GM23248 (cell line): ENCODE measurements at regions not wholly inside any gene's neighbourhood (a gene's known extent, or its start where the extent isn't known, plus 50 kb on each side); places are given as distances from the start of the nearest gene placed in this dataset.

Source experiments
- DNase-seq: peaks from one replicate; pipeline ENCODE4 v3.0.0-alpha.2; 2015
- H2AFZ ChIP-seq: fragments of 200-600 bp; sonication (generic); 2 replicates; pipeline ENCODE4 v1.6.1; 2016; ENCODE audit warnings: antibody characterized with exemption
- H3F3A ChIP-seq: fragments of 200-600 bp; sonication (generic); 2 replicates; pipeline ENCODE4 v1.6.1; 2016; ENCODE audit warnings: mild to moderate bottlenecking, antibody characterized with exemption, mixed run types; ENCODE audit not compliant: insufficient read depth
- H3K27ac ChIP-seq: fragments of 200-600 bp; sonication (generic); 2 replicates; pipeline ENCODE4 v1.5.1; 2016; ENCODE audit warnings: mild to moderate bottlenecking
- H3K27me3 ChIP-seq: fragments of 200-600 bp; sonication (generic); replicated peaks from 2 replicates; pipeline ENCODE4 v1.6.1; 2016; ENCODE audit warnings: mild to moderate bottlenecking; ENCODE audit not compliant: insufficient read depth
- H3K36me3 ChIP-seq: fragments of 200-600 bp; sonication (generic); 2 replicates; pipeline ENCODE4 v1.6.1; 2016; ENCODE audit warnings: low read depth, mild to moderate bottlenecking
- H3K4me1 ChIP-seq: fragments of 200-600 bp; sonication (generic); 2 replicates; pipeline ENCODE4 v1.6.1; 2016; ENCODE audit warnings: mild to moderate bottlenecking; ENCODE audit not compliant: insufficient read depth
- H3K4me2 ChIP-seq: fragments of 200-600 bp; sonication (generic); one replicate; pipeline ENCODE4 v1.6.1; 2016; ENCODE audit warnings: mild to moderate bottlenecking; ENCODE audit not compliant: unreplicated experiment
- H3K4me3 ChIP-seq: fragments of 200-600 bp; sonication (generic); 2 replicates; pipeline ENCODE4 v1.5.1; 2016; ENCODE audit warnings: mild to moderate bottlenecking
- H3K79me2 ChIP-seq: fragments of 200-600 bp; sonication (generic); 2 replicates; pipeline ENCODE4 v1.6.1; 2016; ENCODE audit warnings: mild to moderate bottlenecking; ENCODE audit not compliant: insufficient read depth
- H3K9ac ChIP-seq: fragments of 200-600 bp; sonication (generic); 2 replicates; pipeline ENCODE4 v1.6.1; 2016; ENCODE audit warnings: mild to moderate bottlenecking
- H3K9me2 ChIP-seq: fragments of 200-600 bp; sonication (generic); 2 replicates; pipeline ENCODE4 v1.6.1; 2016; ENCODE audit warnings: mixed run types, mild to moderate bottlenecking, moderate library complexity; ENCODE audit not compliant: insufficient read depth
- H3K9me3 ChIP-seq: fragments of 200-600 bp; sonication (generic); one replicate; pipeline ENCODE4 v1.6.1; 2017; ENCODE audit warnings: low read depth
- H4K20me1 ChIP-seq: fragments of 200-600 bp; sonication (generic); 2 replicates; pipeline ENCODE4 v1.6.0; 2016; ENCODE audit not compliant: insufficient read depth
- EZH2 ChIP-seq: fragments of 200-600 bp; sonication (generic); IDR thresholded peaks from 2 replicates; pipeline ENCODE4 v1.6.1; 2018; ENCODE audit warnings: antibody characterized with exemption, mild to moderate bottlenecking; ENCODE audit not compliant: insufficient read depth, poor library complexity, severe bottlenecking
- EZH2phosphoT487 ChIP-seq: fragments of 200-600 bp; sonication (generic); IDR thresholded peaks from 2 replicates; pipeline ENCODE4 v1.6.1; 2018; ENCODE audit warnings: antibody characterized with exemption, moderate library complexity, mild to moderate bottlenecking, low read depth; ENCODE audit not compliant: insufficient read depth
- WGBS, 2 experiments: methylation state at CpG; one replicate each; pipeline ENCODE4 v1.1.6; 2015 to 2017; ENCODE audit warnings: low lambda C conversion rate in 2 of 2, low coverage in 1 of 2; ENCODE audit errors: missing lambda C conversion rate in 2 of 2; 5-methylcytosine and 5-hydroxymethylcytosine counted together
- in situ Hi-C: fragments of 300-500 bp; cut with MboI; formaldehyde crosslinking; loops from 2 replicates; pipeline ENCODE4 v1.15.0; 2020

DNA sequence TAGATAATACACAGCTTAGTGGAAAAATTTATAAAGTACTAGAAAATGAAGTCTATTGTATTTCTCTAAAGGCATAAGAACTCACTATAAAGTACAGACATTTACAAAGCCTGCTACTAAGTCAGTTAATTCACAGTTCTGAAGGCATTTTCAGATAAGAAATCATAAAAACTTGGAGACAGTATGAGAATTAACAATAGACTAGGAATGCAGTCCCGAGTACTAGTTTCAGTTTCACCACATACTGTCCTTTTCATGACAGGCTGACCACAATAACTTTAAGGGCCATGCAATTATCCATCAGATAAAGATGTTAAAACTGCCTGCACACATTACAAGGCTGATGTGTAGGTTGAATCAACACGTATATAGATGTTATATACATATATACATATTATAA is 362.6 kb upstream of the SMC2 start:
- Histone ChIP-seq H3K36me3 (no peaks in the 10 kb centered on the region; the same call in 1 of the 2 replicates), H3K27ac (no peak overlapping the region), H3K9me3 (no peaks in the 10 kb centered on the region), H3K4me1 (no peaks in the 10 kb centered on the region), H3K4me3 (no peak overlapping the region), H3K9ac (no peak overlapping the region), H2AFZ (no peak overlapping the region), H3K79me2 (no peaks in the 10 kb centered on the region), H3F3A (no peaks in the 10 kb centered on the region), H3K4me2 (no peak overlapping the region), H4K20me1 (no peaks in the 10 kb centered on the region), H3K27me3 (no peaks in the 10 kb centered on the region), H3K9me2 (no peaks in the 10 kb centered on the region)
- TF ChIP-seq EZH2phosphoT487 (no peak), EZH2 (no peak)
- in situ Hi-C loops = no loop called here
- WGBS, 2 experiments = 14 to 19% methylated on average over 2 of the region's 2 CpGs
- no peak for DNase-seq

DNA sequence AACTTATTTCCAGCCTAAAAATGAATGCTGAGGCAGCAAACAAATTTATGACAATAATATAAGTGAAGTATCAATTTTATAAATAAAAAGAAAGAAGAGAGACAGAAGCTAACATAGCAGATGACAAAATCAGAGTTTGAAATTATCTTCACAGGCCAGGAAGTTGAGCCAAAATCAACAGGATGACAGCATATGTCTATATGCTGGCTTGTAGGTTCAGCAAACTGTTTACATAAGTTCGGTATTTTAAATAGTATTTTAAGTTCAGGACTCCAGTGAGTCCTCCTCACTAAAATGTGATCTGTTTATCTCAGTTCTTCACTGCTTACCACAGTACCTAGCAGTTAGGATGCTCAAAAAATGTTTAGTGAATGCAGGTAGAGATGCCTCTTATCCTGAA is 359.6 kb upstream of the SMC2 start:
- H3K4me1 ChIP-seq = no peaks in the 10 kb centered on the region
- in situ Hi-C loops = no loop called here
- DNase-seq = no peak

DNA sequence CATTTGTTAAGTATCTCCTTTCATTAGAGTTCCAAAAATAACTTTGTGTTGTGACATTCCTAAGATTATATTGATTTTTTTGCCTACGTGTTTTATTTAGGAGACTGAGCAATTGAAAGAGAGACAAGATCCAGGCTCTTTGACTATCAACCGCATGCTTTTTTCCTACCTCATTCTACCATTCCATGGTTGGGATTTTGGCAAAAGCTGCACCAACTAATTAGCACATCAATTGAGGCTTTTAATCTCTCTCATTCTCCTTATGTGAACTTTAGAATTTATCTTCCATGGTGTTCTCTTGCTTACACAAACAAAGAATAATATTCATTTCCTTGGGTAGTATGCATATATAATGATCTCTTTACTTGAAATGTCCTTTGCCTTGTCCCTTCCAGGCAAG is 338.7 kb upstream of the SMC2 start:
- Histone ChIP-seq H3K79me2 (no peaks in the 10 kb centered on the region), H3K27ac (no peak overlapping the region), H3K9me3 (no peaks in the 10 kb centered on the region), H3K4me3 (no peak overlapping the region), H3K4me2 (no peak overlapping the region), H3F3A (no peaks in the 10 kb centered on the region), H3K36me3 (no peaks in the 10 kb centered on the region), H4K20me1 (no peaks in the 10 kb centered on the region), H2AFZ (no peak overlapping the region), H3K27me3 (no peaks in the 10 kb centered on the region), H3K9ac (no peak overlapping the region), H3K4me1 (no peaks in the 10 kb centered on the region), H3K9me2 (no peaks in the 10 kb centered on the region)
- DNase-seq = no peak
- 25 to 28% methylated on average over 2 of the region's 2 CpGs for WGBS, 2 experiments
- TF ChIP-seq EZH2phosphoT487 (no peak), EZH2 (no peak)
- in situ Hi-C loops = no loop called here

More for the DNA sequence above, 359.6 kb upstream of the SMC2 start:
- no peak for TF ChIP-seq EZH2phosphoT487
- no peak for TF ChIP-seq EZH2
- no peak overlapping the region for H3K4me2 ChIP-seq
- no peaks in the 10 kb centered on the region for H4K20me1 ChIP-seq
- H3K9me2 ChIP-seq = no peaks in the 10 kb centered on the region
- no peak overlapping the region for H3K4me3 ChIP-seq
- H3K27ac ChIP-seq = no peak overlapping the region
- no peak overlapping the region for H2AFZ ChIP-seq
- no peak overlapping the region for H3K9ac ChIP-seq
- no peaks in the 10 kb centered on the region for H3F3A ChIP-seq
- H3K9me3 ChIP-seq = no peaks in the 10 kb centered on the region
- no peaks in the 10 kb centered on the region for H3K79me2 ChIP-seq
- no peaks in the 10 kb centered on the region; the same call in 1 of the 2 replicates for H3K36me3 ChIP-seq
- no peaks in the 10 kb centered on the region for H3K27me3 ChIP-seq
- WGBS, 2 experiments = 5 to 14% methylated on average over 1 of the region's 1 CpG

DNA sequence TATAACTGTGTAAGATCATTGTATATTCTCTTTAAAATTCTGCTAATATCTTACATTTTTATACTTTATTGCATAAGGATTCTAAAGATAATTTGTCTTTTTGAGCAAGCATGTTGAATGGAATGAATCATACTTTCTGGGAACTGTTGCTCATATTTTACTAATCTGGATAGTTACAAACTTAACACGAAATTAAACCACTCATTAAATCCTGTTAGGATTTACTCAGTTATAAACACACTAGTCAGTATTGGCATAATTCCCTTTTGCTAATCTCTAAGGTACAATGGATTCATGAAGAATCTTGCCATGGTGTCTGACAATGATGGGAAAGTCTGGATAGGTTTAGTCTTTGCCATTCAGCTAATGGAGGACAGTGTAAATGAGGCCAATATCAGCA is 338.1 kb upstream of the SMC2 start:
- no peaks in the 10 kb centered on the region for H3K36me3 ChIP-seq
- H3F3A ChIP-seq = no peaks in the 10 kb centered on the region
- no peak overlapping the region for H3K4me2 ChIP-seq
- H2AFZ ChIP-seq = no peak overlapping the region
- H3K27me3 ChIP-seq = no peaks in the 10 kb centered on the region
- WGBS, 2 experiments = 0% methylated on average over 1 of the region's 1 CpG
- in situ Hi-C loops = no loop called here
- DNase-seq = no peak
- no peak overlapping the region for H3K9ac ChIP-seq
- no peak overlapping the region for H3K27ac ChIP-seq
- H4K20me1 ChIP-seq = no peaks in the 10 kb centered on the region
- no peaks in the 10 kb centered on the region for H3K79me2 ChIP-seq
- H3K4me3 ChIP-seq = no peak overlapping the region
- TF ChIP-seq EZH2 = no peak
- TF ChIP-seq EZH2phosphoT487 = no peak
- H3K9me3 ChIP-seq = no peaks in the 10 kb centered on the region
- no peaks in the 10 kb centered on the region for H3K9me2 ChIP-seq
- no peaks in the 10 kb centered on the region for H3K4me1 ChIP-seq

DNA sequence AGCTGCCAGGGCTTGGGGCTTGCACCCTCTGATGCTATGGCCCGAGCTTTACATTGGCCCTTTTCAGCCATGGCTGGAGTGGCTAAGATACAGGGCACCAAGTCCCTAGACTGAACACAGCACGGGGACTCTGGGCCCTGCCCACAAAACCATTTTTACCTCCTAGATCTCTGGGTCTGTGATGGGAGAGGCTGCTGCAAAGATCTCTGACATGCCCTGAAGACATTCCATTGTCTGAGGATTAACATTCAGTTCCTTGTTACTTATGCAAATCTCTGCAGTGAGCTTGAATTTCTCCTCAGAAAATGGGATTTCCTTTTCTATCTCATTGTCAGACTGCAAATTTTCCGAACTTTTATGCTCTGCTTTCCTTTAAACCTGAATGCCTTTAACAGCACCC is 337.0 kb upstream of the SMC2 start:
- 7 to 13% methylated on average over 3 of the region's 3 CpGs for WGBS, 2 experiments
- Histone ChIP-seq H4K20me1 (no peaks in the 10 kb centered on the region), H3K79me2 (no peaks in the 10 kb centered on the region), H3K4me2 (no peak overlapping the region), H3K4me3 (no peak overlapping the region), H2AFZ (no peak overlapping the region), H3K9me2 (no peaks in the 10 kb centered on the region), H3K4me1 (no peaks in the 10 kb centered on the region), H3F3A (no peaks in the 10 kb centered on the region), H3K27ac (no peak overlapping the region), H3K36me3 (no peaks in the 10 kb centered on the region), H3K27me3 (no peaks in the 10 kb centered on the region), H3K9ac (no peak overlapping the region), H3K9me3 (no peaks in the 10 kb centered on the region)
- no peak for DNase-seq
- TF ChIP-seq EZH2 = no peak
- in situ Hi-C loops = no loop called here
